MM.1S (cell line): ENCODE measurements at regions not wholly inside any gene's neighbourhood (a gene's known extent, or its start where the extent isn't known, plus 50 kb on each side); places are given as distances from the start of the nearest gene placed in this dataset.
"Not testable (repeated sequence)": the region's sequence is repeated elsewhere in the genome, so short reads cannot be mapped to it uniquely, and the experiment has no call there.

Experiments
- CTCF ChIP-seq: fragments of 300-600 bp; sonication (generic); IDR thresholded peaks from 2 replicates; pipeline ENCODE4 v1.5.1; 2016; ENCODE audit warnings: antibody characterized with exemption, low read length, mixed read lengths
- EZH2 ChIP-seq: fragments of 300-600 bp; sonication (generic); optimal IDR thresholded peaks from 2 replicates; pipeline ENCODE3; 2017; ENCODE audit warnings: low read depth, mild to moderate bottlenecking, antibody characterized with exemption, low read length, mixed read lengths
- EZH2phosphoT487 ChIP-seq: fragments of 300-600 bp; sonication (generic); IDR thresholded peaks from 2 replicates; pipeline ENCODE4 v1.6.1; 2018; ENCODE audit warnings: antibody characterized with exemption, low read length

GRCh38 chr11:71750908-71751307, 82.1 kb upstream of the DEFB108B start:
- TF ChIP-seq CTCF, EZH2, EZH2phosphoT487: not testable (repeated sequence)
